Loucy (cell line): ENCODE measurements at regions not wholly inside any gene's neighbourhood (a gene's known extent, or its start where the extent isn't known, plus 50 kb on each side); places are given as distances from the start of the nearest gene placed in this dataset.

ENCODE experiments used
- CTCF ChIP-seq: fragments of 200-600 bp; sonication (generic); conservative IDR thresholded peaks from 2 replicates; pipeline ENCODE4 v1.5.1; 2014; ENCODE audit warnings: mild to moderate bottlenecking, antibody characterized with exemption, low read length
- EZH2phosphoT487 ChIP-seq: fragments of 200-600 bp; IDR thresholded peaks from 2 replicates; pipeline ENCODE4 v1.6.1; 2018; ENCODE audit warnings: antibody characterized with exemption, mild to moderate bottlenecking, moderate library complexity, borderline replicate concordance

- TF ChIP-seq CTCF = no peak
- no peak for TF ChIP-seq EZH2phosphoT487
Observed at GRCh38 chr2:45119855-45120254, 110.6 kb upstream of the SIX2 start.
